ENCODE measurements at regions not wholly inside any gene's neighbourhood (a gene's known extent, or its start where the extent isn't known, plus 50 kb on each side); places are given as distances from the start of the nearest gene placed in this dataset.

DNA sequence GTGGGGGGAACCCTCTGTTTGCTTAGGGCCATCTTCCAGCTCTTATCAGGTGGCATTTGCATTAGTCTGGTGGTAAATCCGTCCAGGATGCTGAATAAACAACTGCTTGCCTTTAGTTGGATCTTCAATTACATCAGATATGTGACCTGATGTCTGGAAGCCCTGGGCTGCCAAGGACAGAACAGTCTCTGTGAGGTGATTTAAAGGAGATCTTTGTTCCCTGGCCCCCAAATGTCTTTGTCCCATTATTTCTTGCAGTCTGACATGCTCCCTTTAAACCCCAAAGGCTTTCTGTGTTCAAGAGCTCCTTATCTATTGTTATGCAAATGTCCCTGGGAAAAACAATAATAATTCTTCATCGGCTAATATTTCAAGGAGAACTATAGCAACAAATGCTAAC, 84.6 kb upstream of the SPTLC3 start:
- TF ChIP-seq, protein P1, sequence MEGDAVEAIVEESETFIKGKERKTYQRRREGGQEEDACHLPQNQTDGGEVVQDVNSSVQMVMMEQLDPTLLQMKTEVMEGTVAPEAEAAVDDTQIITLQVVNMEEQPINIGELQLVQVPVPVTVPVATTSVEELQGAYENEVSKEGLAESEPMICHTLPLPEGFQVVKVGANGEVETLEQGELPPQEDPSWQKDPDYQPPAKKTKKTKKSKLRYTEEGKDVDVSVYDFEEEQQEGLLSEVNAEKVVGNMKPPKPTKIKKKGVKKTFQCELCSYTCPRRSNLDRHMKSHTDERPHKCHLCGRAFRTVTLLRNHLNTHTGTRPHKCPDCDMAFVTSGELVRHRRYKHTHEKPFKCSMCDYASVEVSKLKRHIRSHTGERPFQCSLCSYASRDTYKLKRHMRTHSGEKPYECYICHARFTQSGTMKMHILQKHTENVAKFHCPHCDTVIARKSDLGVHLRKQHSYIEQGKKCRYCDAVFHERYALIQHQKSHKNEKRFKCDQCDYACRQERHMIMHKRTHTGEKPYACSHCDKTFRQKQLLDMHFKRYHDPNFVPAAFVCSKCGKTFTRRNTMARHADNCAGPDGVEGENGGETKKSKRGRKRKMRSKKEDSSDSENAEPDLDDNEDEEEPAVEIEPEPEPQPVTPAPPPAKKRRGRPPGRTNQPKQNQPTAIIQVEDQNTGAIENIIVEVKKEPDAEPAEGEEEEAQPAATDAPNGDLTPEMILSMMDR (IDR thresholded peaks at IDR 0.05), result no peak
- TF ChIP-seq POLR2A (IDR thresholded peaks at IDR 0.05) (no peak), POLR2AphosphoS5 (IDR thresholded peaks at IDR 0.05; ENCODE audit: insufficient read depth in 1 of 2, low read depth in 1 of 2) (no peak)

Measured in vagina (tissue), 2 donors.